SHP77 (cell line): ENCODE measurements at regions not wholly inside any gene's neighbourhood (a gene's known extent, or its start where the extent isn't known, plus 50 kb on each side); places are given as distances from the start of the nearest gene placed in this dataset.
A peak's percentile ranks its signal among the peaks of the same experiment; 100 is the strongest.

Source experiments
- DNase-seq, 2 experiments: peaks; one replicate each; lab custom pipeline; 2025; lab: John Stamatoyannopoulos, UW

GRCh38 chr17:15177343-15177742 lies 87.8 kb downstream of the PMP22 start:
- no peak for DNase-seq

DNA sequence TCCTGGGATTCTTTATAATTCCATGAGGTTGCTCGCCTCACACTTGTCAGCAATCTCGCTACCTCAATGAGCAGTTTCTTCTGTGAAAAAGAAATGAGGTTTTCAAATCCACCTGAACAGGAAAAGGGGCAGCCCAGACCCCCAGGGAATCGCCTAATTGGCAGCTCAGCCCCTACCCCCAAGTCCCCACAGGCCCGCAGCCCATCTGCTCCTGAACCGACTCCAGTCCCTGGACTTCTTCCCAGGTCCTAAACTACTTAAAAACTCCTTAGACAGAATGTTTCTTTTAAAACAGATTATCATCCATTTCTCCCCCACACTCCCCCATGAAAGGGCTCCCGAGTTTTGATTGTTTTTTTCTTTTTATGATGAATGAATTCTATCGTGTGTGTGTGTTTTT lies 89.8 kb downstream of the PMP22 start:
- no peak for DNase-seq

DNA sequence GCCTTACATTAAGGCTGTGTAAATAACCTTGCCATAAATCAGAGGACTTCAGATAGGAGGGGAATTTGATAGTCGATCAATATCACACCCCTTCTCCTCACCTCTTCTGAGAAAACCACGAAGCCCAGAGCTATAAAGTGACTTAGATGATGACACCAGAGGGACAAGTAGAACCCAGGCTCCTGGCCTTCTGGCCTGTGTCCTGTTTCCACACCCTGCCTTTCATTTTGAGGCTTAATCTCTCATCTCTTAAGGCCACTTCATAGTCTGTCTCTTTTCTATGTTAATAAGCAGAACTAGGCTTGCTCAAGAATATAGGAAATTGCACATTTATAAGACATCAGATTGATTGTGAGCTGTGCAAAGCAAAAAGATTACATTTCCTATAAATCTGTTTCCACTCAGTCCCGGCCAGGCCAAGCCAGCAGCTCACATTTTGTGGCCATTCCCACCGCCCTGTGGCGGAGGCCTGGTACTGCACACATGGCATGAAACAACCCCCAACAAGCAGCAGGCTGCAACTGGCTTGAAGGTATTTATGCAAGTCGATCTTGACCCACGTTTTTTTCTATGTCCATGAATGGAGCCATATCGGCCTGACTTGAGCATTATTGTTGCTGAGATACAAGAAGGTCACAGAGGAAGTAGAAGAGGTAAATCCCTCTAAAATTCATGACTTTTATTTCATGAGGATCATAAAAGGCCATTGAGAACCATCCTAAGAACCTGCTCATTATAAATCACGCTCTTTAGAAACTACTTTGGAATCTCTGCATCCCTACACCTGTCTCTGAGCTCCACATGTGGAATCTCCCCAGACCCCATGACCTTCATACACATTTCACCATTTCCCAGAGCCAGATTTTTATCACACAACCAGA lies 93.7 kb downstream of the PMP22 start:
- DNase-seq = peak; percentile 67 to 71

DNA sequence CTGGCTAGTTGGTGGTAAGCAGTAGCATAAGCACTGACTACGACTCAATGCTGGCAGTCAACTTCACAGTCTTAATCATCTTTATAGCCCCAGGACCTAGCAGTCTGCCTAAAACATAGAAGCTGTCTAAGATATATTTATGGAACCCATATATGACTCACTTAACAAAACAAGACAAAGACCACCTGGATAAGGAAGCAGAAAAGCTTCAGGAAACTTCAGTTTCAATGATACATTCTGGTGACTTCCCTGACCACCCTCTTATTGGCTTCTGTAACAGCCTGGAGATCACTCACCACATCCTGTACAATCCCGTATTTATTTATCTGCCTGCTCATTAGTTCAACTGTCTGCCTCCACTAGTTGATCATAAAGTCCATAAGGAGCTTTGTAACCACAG lies 95.5 kb downstream of the PMP22 start:
- no peak for DNase-seq

DNA sequence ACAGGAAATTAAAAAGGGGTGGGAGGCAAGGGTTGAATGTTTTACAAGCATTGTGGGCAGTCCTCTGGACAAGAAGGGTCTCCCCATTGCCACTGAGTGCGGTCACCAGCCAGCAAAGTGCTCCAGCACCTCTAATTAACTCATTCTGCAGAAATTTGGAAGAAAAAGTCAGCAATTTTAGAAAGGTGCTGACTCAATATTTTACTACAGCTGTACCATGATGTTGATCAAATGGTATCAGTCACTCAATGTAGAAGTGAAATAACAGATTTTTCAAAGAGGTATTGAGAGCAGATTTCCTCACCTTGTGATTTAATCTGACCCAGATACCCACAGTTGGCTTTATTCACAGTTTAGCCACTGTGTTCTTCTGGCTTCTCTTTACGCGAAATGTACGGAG lies 96.7 kb downstream of the PMP22 start:
- DNase-seq = no peak

- no peak for DNase-seq
Observed at GRCh38 chr17:15161395-15161794, 103.7 kb downstream of the PMP22 start.

- DNase-seq = no peak
Observed at GRCh38 chr17:15157051-15157450, 108.1 kb downstream of the PMP22 start.

DNA sequence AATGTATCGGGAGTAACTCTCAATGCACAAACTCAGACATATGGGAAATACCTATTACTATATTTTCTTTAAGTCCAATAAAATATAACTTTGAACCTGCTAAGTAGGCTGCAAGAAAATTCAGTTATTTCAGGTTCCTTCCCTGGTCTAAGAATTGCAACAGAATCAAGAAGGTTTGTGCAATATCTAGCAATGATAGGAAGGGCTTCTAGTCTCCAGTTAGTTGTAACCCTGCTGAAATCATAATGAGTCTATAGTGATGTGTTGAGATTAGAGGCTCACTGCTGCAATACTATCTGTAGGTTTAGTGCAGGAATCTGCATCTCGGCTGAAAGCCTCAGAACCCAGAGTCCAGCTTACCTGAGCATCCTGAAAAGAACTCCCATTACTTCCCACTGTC lies 110.5 kb downstream of the PMP22 start:
- DNase-seq = no peak

DNA sequence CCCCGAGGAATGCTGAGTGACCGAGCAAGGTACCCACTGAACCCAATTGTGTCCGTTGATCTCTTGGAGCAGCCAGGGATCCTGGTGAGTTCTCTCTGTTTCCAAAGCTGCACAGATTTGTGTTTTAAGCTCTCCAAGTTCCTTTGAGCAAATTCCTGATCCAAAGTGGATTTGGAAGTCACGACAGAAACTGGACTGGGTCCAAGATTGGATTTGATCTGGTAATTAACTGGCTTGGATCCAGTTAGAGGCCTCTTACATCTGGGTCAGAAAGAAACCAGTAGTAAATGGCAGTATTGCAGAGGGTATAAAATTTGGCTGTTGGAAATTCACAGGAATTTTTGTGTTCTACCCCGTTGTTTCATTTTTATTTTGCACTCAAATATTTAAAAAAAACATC lies 119.5 kb downstream of the PMP22 start:
- DNase-seq = no peak

DNA sequence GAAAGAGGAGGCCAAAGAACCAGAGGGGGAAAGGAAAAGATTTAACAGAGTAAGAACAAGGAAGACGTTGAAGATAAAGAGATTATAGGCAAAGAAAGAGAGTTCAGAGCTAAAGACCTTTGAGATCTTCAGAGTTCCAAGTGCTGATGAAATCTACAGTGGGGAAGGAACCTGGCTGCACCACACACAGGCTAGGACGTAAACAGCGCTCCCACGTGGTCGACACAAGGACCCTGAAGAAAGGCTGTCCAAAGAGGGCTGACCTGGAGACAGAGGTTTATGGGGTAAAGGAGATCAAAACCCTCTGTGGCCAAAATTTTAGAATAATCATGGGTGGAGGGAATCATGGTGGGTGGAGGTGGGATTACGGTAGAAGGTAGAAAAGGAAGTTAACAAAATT lies 121.6 kb downstream of the PMP22 start:
- DNase-seq = no peak

DNA sequence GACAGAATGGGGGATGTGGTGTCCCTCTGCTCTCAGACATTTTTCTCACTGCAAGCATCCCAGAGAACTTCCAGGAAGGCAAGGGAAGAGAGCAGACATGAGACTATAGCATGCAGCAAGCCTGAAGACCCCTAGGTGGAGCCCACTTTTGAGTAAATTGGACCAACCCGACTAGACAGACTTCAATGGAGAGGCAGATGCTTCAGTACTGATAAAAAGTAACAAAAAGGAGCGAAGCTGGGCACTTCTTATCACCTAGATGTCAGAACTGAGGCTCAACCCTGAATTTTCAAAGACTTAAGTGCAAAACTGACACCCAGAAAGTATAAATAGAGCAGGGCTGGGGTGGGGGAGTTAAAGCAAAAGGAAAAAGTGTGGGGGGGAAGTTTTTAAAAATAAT lies 130.8 kb downstream of the PMP22 start:
- no peak for DNase-seq

GRCh38 chr17:15133826-15134225 lies 131.3 kb downstream of the PMP22 start:
- no peak for DNase-seq

DNA sequence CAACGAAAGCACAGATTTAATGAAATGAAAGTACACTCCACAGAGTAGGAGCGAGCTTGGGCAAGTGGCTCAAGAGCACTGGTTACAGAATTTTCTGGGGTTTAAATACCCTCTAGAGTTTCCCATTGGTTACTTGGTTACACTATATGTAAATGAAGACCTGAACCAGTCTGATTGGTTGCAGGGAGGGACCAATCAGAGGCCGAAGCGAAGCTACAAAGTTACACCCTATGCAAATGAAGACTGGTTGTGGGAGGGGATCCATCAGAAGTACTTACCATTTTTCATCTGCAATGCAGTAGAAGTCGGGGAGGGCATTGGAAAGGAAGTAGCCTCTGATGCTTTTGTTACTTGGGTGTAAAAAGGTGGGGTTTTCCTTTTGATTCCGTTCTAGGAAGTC lies 132.0 kb downstream of the PMP22 start:
- no peak for DNase-seq

DNA sequence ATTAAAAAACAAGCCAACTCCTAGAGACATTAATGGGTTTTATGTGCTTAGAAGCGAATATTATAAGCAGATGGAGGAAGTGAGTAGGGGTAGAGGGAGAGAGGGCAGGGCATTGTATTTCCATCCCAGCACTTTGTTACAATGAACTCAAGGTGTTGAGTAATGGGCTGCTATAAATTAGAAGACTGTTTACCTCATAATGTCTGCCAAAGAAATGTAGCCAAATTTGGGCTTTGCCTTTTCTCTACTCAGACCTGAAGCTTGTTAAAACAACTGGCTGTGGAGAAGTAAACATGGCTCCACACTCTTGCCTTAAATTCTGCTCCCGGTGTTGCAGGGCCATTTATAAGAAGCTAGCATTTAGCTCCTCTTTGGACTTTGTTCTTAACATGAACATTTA lies 134.7 kb downstream of the PMP22 start:
- no peak for DNase-seq

DNA sequence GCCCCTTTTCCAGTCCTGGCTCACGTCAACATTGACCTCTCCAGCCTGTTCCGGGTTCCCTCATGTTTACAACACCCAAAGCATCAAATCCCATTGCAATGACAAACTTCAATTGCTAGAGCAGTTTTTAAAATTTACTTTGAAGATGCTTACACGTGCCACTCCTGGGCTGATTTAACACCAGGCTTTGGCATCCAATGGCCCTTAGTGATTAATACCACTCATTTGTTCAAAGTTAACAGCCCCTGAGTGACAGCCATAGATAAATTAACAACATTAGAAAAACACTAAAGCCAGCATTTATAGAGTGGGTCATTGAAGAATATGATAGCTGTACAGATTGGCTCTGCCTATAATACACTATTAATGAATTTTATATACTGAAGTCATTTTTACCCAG lies 135.1 kb downstream of the PMP22 start:
- no peak for DNase-seq

DNA sequence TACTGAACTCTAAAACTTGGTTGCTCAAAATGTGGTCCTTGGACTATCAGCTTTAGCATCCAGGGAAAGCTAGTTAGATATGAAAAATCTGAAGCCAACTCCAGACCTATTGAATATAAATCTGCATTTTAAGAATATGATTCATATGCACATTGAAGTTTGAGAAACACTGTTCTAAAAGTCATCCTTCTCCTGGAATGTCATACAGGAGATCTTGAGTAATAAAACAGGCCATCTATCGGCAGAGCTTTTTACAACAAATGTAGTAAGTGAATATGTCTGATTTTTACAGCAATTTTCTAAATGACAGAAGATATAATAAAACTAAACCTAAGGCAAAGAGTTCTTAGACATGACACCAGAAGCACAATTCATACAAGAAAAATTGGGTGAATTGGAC lies 140.4 kb downstream of the PMP22 start:
- no peak for DNase-seq

GRCh38 chr17:15124264-15124595 lies 140.9 kb downstream of the PMP22 start:
- no peak for DNase-seq

GRCh38 chr17:15123593-15124263 lies 141.4 kb downstream of the PMP22 start:
- no peak for DNase-seq

DNA sequence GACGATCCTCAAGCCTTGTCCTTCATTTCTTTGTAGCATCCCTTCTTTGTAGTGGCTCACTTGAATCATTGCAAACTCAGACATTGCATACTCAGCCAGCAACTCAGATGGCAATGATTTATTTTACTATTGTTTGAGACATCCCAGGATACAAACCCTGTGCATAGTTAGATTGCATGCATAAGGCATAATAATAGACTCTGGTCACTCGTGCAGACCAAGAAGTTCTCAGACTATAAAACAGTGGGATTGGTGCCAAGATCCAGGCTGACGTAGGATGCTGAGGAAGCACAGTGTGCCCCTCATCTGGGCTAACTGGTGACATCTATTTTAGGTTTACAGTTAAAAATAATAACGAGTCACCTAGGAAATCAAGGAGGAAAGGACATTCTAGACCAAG lies 142.3 kb downstream of the PMP22 start:
- no peak for DNase-seq

GRCh38 chr17:15121426-15121825 lies 143.7 kb downstream of the PMP22 start:
- no peak for DNase-seq

- no peak for DNase-seq
Observed at GRCh38 chr17:15119968-15120367, 145.2 kb downstream of the PMP22 start.

DNA sequence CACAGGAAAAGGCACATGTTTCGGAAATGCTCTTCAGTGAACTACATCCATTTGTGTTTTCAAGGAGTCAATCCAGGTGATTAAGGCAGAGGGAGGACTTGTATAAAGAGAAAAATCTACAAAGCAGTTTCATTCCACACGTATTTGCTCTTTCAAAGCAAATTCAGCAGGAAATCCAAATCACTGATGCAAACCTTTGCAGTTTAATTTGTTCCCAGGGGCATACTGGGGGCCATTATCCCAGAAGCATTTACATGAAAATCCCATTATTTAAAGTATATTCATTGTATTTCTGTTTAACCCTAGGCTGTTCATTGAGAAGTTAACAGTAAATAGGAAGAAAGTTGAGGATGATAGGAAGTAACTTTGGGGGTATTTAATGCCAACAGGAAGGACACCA lies 147.9 kb downstream of the PMP22 start:
- DNase-seq = no peak

- peak; percentile 8 to 17 for DNase-seq
Observed at GRCh38 chr17:15112846-15113617, 152.1 kb downstream of the PMP22 start.
